ENCODE measurements at regions not wholly inside any gene's neighbourhood (a gene's known extent, or its start where the extent isn't known, plus 50 kb on each side); places are given as distances from the start of the nearest gene placed in this dataset.

- TF ChIP-seq, protein P1, sequence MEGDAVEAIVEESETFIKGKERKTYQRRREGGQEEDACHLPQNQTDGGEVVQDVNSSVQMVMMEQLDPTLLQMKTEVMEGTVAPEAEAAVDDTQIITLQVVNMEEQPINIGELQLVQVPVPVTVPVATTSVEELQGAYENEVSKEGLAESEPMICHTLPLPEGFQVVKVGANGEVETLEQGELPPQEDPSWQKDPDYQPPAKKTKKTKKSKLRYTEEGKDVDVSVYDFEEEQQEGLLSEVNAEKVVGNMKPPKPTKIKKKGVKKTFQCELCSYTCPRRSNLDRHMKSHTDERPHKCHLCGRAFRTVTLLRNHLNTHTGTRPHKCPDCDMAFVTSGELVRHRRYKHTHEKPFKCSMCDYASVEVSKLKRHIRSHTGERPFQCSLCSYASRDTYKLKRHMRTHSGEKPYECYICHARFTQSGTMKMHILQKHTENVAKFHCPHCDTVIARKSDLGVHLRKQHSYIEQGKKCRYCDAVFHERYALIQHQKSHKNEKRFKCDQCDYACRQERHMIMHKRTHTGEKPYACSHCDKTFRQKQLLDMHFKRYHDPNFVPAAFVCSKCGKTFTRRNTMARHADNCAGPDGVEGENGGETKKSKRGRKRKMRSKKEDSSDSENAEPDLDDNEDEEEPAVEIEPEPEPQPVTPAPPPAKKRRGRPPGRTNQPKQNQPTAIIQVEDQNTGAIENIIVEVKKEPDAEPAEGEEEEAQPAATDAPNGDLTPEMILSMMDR (IDR thresholded peaks at IDR 0.05) = no peak
- TF ChIP-seq EP300 (IDR thresholded peaks at IDR 0.05) (no peak), POLR2A (IDR thresholded peaks at IDR 0.05) (no peak), POLR2AphosphoS5 (IDR thresholded peaks at IDR 0.05) (no peak)
Observed at GRCh38 chr9:100811643-100812042, 216.9 kb upstream of the PLPPR1 start.

Data from gastroesophageal sphincter (tissue), 3 donors.